Natural killer cell (primary cell): ENCODE measurements at regions not wholly inside any gene's neighbourhood (a gene's known extent, or its start where the extent isn't known, plus 50 kb on each side); places are given as distances from the start of the nearest gene placed in this dataset.

Experiments used
- ATAC-seq, 3 donors: fragments of 150-1000 bp in 2 of 3; fragments of 200-7000 bp in 1 of 3; cut with Tn5 transposase; 1 replicate in 1 of 3; 2 replicates in 2 of 3; pipeline ENCODE4 v1.10.0; 2021; ENCODE audit warnings: mild to moderate bottlenecking in 2 of 3, moderate library complexity in 2 of 3
- DNase-seq, 2 donors: peaks; one replicate each; pipeline versions ENCODE4 v3.0.0 to v3.0.0-alpha.2; 2013 to 2021; ENCODE audit warnings: mixed read lengths in 1 of 2
- H3K27ac ChIP-seq: one replicate; pipeline ENCODE4 v1.5.1; 2013; ENCODE audit warnings: mild to moderate bottlenecking, low read length
- H3K27me3 ChIP-seq: one replicate; pipeline ENCODE4 v1.6.1; 2013; ENCODE audit warnings: low read length; ENCODE audit not compliant: control insufficient read depth, insufficient read depth
- H3K36me3 ChIP-seq: one replicate; pipeline ENCODE4 v1.6.1; 2013; ENCODE audit warnings: low read length; ENCODE audit not compliant: control insufficient read depth, insufficient read depth
- H3K4me1 ChIP-seq: one replicate; pipeline ENCODE4 v1.6.1; 2013; ENCODE audit warnings: low read length; ENCODE audit not compliant: control insufficient read depth, insufficient read depth
- H3K4me3 ChIP-seq: one replicate; pipeline ENCODE4 v1.5.1; 2013; ENCODE audit warnings: low read length
- H3K9me3 ChIP-seq: one replicate; pipeline ENCODE4 v1.6.1; 2013; ENCODE audit warnings: low read length; ENCODE audit not compliant: control insufficient read depth, insufficient read depth
- H3K27ac Mint-ChIP-seq, 2 donors: one replicate each; pipeline ENCODE4 v1.8.0; 2022; ENCODE audit warnings: mild to moderate bottlenecking in 2 of 2, mixed read lengths in 2 of 2, moderate library complexity in 1 of 2
- H3K27me3 Mint-ChIP-seq, 2 donors: one replicate each; pipeline ENCODE4 v1.8.0; 2022; ENCODE audit warnings: low read depth in 2 of 2, mixed read lengths in 2 of 2
- H3K36me3 Mint-ChIP-seq: one replicate; pipeline ENCODE4 v1.8.0; 2022; ENCODE audit warnings: mixed read lengths
- H3K4me1 Mint-ChIP-seq, 2 donors: one replicate each; pipeline ENCODE4 v1.8.0; 2022; ENCODE audit warnings: mixed read lengths in 2 of 2
- H3K4me3 Mint-ChIP-seq: one replicate; pipeline ENCODE4 v1.8.0; 2022; ENCODE audit warnings: mild to moderate bottlenecking, moderate library complexity, mixed read lengths
- H3K9me3 Mint-ChIP-seq, 2 donors: one replicate each; pipeline ENCODE4 v1.8.0; 2022; ENCODE audit warnings: mixed read lengths in 2 of 2
- WGBS: methylation state at CpG from one replicate; pipeline ENCODE4 v1.1.7; 2013; ENCODE audit warnings: missing lambda C conversion rate; ENCODE audit not compliant: insufficient coverage; 5-methylcytosine and 5-hydroxymethylcytosine counted together
- intact Hi-C: fragments of 100-400 bp; cut with micrococcal nuclease; formaldehyde crosslinking; loops from one replicate; pipeline ENCODE4 v1.14.2; 2022
- TF ChIP-seq, protein P1 (sequence below): fragments of 200-600 bp; IDR thresholded peaks from one replicate; pipeline ENCODE4 v1.8.0; 2022; ENCODE audit warnings: antibody characterized with exemption

DNA sequence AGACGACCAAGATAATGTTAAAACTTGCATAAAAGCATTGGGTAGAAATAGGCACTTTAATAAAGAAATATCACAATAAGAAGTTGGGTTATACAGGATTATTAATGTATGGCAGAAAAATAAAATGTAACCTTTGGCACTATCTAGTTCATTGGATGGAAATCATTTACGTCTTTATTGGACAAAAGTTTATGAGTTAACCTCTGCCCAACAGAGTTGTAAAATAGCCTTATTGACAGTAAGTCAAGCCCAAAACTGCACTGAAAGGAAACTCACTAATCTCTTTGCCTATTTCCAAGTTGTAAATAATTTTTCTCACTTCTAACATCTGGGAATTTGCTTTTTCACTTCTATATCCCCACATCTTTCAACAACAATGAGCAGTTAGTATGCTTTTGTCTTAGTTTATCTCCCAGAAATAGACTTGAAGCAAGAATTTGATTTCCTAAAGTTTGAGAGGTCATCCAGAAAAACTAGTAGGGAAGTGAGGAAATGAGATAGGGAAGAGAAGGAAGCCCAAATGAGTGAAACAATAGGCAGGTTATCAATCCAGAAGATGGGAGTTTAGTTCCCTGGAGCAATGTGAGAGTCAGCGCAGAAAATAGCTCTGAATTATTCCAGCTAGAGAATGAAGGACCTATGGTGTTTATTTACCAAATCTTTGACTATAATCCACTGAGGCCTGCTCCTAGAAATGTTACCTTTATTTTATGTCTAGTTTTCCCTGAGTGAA, 434.8 kb downstream of the CCER1 start:
- Histone ChIP-seq H3K27me3 (no peaks in the 10 kb centered on the region), H3K4me3 (no peak overlapping the region), H3K4me1 (no peaks in the 10 kb centered on the region), H3K36me3 (no peaks in the 10 kb centered on the region), H3K27ac (no peak overlapping the region), H3K9me3 (no peaks in the 10 kb centered on the region)
- Mint-ChIP-seq H3K36me3 (no peaks in the 10 kb centered on the region), H3K4me3 (no peak overlapping the region), H3K27ac (no peak overlapping the region), H3K27me3 (no peaks in the 10 kb centered on the region), H3K4me1 (no peaks in the 10 kb centered on the region), H3K9me3 (peaks cover 4 to 10% of the 10 kb centered on the region in 2 donors)
- DNase-seq (no peak), ATAC-seq (no peak)
- WGBS: 48% methylated on average over 2 of the region's 3 CpGs
- TF ChIP-seq, protein P1, sequence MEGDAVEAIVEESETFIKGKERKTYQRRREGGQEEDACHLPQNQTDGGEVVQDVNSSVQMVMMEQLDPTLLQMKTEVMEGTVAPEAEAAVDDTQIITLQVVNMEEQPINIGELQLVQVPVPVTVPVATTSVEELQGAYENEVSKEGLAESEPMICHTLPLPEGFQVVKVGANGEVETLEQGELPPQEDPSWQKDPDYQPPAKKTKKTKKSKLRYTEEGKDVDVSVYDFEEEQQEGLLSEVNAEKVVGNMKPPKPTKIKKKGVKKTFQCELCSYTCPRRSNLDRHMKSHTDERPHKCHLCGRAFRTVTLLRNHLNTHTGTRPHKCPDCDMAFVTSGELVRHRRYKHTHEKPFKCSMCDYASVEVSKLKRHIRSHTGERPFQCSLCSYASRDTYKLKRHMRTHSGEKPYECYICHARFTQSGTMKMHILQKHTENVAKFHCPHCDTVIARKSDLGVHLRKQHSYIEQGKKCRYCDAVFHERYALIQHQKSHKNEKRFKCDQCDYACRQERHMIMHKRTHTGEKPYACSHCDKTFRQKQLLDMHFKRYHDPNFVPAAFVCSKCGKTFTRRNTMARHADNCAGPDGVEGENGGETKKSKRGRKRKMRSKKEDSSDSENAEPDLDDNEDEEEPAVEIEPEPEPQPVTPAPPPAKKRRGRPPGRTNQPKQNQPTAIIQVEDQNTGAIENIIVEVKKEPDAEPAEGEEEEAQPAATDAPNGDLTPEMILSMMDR: no peak
- intact Hi-C loops: no loop called here

DNA sequence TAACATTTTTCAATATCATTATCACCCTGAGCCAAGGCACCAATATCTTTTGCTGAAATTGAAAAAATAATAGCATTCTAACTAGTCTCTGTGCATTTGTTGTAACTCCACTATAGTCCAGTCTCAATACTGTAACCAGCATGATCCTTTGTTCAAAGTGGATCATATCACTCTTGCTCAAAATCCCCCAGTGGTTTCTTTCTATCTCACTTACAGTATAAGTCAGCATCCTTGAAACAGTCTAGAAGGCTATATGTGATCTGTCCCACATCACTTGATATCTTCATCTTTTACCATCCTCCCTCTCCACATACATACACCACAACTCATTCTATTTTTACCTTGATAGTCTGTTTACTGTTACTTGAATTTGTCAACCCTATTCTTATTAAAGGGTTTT, 435.7 kb downstream of the CCER1 start:
- Mint-ChIP-seq H3K27ac (no peak overlapping the region), H3K36me3 (no peaks in the 10 kb centered on the region), H3K4me1 (no peaks in the 10 kb centered on the region), H3K4me3 (no peak overlapping the region), H3K9me3 (peaks cover 4 to 10% of the 10 kb centered on the region in 2 donors), H3K27me3 (no peaks in the 10 kb centered on the region)
- H3K27me3 ChIP-seq: no peaks in the 10 kb centered on the region
- TF ChIP-seq, protein P1: no peak
- no peak for ATAC-seq
- no peaks in the 10 kb centered on the region for H3K36me3 ChIP-seq
- H3K4me3 ChIP-seq: no peak overlapping the region
- no peak for DNase-seq
- no peaks in the 10 kb centered on the region for H3K4me1 ChIP-seq
- H3K9me3 ChIP-seq: no peaks in the 10 kb centered on the region
- H3K27ac ChIP-seq: no peak overlapping the region
- intact Hi-C loops: no loop called here

DNA sequence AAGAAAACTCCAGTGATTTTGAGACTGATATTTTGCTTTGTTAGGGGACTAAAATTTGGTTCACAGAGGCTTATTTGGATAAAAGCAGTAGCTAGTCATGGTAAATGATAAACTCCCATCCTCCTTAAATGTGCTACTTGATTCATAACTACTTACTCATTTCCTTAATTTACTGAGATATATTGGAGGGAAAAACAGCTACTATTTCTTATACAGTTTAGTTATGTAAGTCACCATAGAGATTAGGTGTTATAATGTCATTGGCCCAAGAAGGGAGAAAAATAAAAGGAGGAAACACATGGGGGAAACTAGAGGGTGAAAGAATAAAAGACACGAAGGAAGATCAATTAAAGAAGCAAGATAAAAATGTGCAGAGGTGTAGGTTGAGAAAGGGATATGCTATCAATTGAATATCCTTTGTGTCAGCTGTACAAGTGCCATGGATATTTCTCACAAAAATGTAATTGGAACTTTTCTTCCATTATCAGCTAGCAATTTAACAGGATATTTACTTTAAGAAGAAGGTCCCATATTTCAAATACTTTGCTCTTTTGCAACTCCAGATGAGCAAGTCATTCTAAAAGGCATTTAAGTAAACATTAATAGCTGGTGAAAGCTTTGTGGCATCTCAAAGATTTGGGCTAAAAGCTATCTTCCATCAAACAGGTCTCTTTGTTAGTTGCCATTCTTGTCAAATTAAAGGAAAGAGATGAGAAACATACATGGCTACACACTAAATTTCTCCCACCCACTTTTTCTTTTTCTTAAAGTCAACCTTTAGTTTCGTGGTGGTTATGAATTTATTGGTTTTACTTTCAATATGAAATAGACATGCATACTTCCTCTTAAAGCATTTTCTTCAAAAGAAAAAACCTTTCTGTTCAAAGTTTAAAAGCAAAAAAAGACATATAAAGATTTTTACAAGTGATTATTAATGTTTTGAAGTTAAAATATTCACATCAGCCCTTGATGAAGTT, 439.5 kb downstream of the CCER1 start:
- Mint-ChIP-seq H3K4me3 (no peak overlapping the region), H3K27me3 (no peaks in the 10 kb centered on the region), H3K27ac (no peak overlapping the region), H3K9me3 (peaks cover 6 to 10% of the 10 kb centered on the region in 2 donors), H3K36me3 (no peaks in the 10 kb centered on the region), H3K4me1 (no peaks in the 10 kb centered on the region)
- Histone ChIP-seq H3K4me3 (no peak overlapping the region), H3K9me3 (no peaks in the 10 kb centered on the region), H3K27me3 (no peaks in the 10 kb centered on the region), H3K4me1 (no peaks in the 10 kb centered on the region), H3K36me3 (no peaks in the 10 kb centered on the region), H3K27ac (no peak overlapping the region)
- intact Hi-C loops: no loop called here
- WGBS: 24% methylated on average over 1 of the region's 2 CpGs
- TF ChIP-seq, protein P1: no peak
- ATAC-seq: no peak
- no peak for DNase-seq
